Activated naive CD4-positive, alpha-beta T cell treated with anti-CD3 and anti-CD28 coated beads, Interleukin-2, amount 50 U/mL, for 72 hours (primary cell): ENCODE measurements at regions not wholly inside any gene's neighbourhood (a gene's known extent, or its start where the extent isn't known, plus 50 kb on each side); places are given as distances from the start of the nearest gene placed in this dataset.

ENCODE experiments used
- ATAC-seq, 2 donors: fragments of 150-1000 bp; cut with Tn5 transposase; 2 replicates each; pipeline ENCODE4 v1.10.0; 2021; ENCODE audit warnings: mild to moderate bottlenecking in 2 of 2, moderate library complexity in 2 of 2
- DNase-seq, 2 donors: peaks; one replicate each; pipeline ENCODE4 v3.0.0; 2021 to 2022; ENCODE audit warnings: low spot score in 2 of 2
- H3K27ac Mint-ChIP-seq, 2 donors: one replicate each; pipeline ENCODE4 v1.8.0; 2022; ENCODE audit warnings: mild to moderate bottlenecking in 2 of 2, mixed read lengths in 2 of 2
- H3K36me3 Mint-ChIP-seq, 2 donors: one replicate each; pipeline ENCODE4 v1.8.0; 2022; ENCODE audit warnings: mixed read lengths in 2 of 2
- H3K9me3 Mint-ChIP-seq, 2 donors: one replicate each; pipeline ENCODE4 v1.8.0; 2022; ENCODE audit warnings: mixed read lengths in 2 of 2

DNA sequence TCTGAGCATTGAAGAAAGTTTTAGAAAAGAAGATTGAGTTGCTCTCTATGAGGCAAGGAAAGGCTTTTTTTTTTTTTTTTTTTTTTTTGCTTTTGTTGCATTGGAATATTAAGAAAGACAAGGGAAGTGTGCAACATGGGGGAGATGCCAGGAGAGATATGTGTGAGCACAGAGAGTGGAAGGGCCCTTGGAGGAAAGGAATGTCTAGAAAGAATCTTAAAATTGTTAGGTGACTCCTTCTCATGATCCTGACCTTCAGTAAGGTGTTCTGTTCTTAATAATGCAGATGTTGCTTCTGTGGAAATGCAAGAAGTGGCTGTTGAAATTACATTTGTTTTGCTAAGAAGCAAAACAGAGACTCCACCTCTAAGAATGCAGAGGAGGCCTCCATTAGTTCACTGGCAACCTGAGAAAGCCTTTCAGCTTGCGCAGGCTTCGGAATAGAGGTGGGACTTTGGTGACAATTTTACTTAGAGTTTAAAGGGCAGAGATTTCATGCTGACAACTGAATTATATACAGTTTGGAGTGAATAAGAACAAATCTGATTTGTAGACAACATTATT is 118.0 kb upstream of the ASCC3 start:
- ATAC-seq = no peak
- Mint-ChIP-seq H3K36me3 (no peaks in the 10 kb centered on the region), H3K9me3 (no peaks in the 10 kb centered on the region), H3K27ac (no peak overlapping the region)
- DNase-seq = no peak

DNA sequence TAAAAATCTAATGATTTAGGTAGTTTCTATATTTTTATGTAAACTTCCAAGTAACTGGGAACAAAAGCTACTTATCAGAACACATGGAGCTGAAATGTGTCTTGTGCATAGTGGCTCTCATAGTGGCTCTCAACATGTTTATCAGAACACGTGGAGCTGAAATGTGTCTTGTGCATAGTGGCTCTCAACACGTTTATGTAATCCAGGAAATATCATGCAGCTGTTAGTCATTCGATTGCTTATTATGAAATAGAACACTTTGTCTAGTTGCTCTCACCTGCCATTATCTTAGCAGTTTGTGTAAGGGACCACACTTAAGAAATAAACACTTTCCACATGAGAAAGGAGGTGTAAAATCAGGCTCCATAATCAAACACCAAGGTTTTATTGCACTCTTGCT is 119.2 kb upstream of the ASCC3 start:
- ATAC-seq (no peak), DNase-seq (no peak)
- Mint-ChIP-seq H3K9me3 (no peaks in the 10 kb centered on the region), H3K36me3 (no peaks in the 10 kb centered on the region), H3K27ac (no peak overlapping the region)

DNA sequence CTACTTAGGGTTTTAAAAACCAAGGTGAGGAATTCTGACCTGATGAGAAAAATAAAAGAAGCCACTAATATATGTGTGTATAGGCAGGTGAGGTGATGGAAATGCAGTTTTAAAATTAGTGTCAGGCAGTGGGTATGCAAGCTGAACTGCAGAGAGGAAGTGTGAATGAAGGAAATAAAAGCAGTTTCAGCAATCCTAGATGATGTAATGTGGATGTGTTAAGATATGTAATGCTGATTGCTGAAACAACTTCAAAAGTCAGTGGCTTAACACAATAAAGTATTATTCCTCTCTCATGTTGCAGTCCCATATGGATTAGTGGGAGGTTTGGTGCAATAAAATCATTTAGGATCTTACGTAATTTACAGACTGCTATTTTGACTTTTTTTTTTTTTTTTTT is 119.9 kb upstream of the ASCC3 start:
- H3K27ac Mint-ChIP-seq = no peak overlapping the region
- DNase-seq (no peak), ATAC-seq (no peak)
- H3K36me3 Mint-ChIP-seq = no peaks in the 10 kb centered on the region
- no peaks in the 10 kb centered on the region for H3K9me3 Mint-ChIP-seq

DNA sequence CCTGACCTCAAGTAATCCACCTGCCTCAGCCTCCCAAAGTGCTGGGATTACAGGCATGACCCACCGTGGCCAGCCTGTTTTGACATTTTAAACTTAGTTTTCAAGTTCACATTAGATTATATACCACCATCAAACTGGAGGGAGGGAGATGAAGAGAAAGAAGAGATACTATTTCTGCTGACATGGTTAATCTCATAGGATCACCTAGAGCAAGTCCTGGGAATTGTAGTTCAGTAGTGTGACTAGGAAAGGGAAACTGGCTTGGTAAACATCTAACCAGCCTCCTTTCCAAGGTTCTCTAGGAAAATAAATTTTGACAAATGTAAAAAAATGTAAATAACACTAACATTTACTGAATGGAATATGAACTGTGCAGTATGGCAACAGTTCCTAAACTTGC is 120.5 kb upstream of the ASCC3 start:
- DNase-seq = no peak
- no peak for ATAC-seq

DNA sequence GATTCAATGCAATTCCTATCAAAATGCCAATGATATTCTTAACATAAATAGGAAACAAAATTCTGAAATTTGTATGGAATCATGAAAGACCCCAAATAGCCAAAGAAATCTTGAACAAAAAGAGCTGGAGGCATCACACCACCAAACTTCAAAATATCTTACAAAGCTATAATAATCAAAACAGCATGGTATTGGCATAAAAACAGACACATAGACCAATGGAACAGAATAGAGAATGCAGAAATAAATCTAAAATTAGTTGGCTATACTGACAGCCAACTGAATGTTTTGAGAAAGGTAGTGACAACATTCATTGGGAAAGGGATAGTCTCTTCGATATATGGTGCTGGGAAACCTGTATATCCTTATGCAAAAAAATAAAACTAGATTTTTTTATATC is 121.9 kb upstream of the ASCC3 start:
- no peak for ATAC-seq

More for the DNA sequence above, 120.5 kb upstream of the ASCC3 start:
- no peak overlapping the region for H3K27ac Mint-ChIP-seq
- H3K36me3 Mint-ChIP-seq = no peaks in the 10 kb centered on the region
- no peaks in the 10 kb centered on the region for H3K9me3 Mint-ChIP-seq

DNA sequence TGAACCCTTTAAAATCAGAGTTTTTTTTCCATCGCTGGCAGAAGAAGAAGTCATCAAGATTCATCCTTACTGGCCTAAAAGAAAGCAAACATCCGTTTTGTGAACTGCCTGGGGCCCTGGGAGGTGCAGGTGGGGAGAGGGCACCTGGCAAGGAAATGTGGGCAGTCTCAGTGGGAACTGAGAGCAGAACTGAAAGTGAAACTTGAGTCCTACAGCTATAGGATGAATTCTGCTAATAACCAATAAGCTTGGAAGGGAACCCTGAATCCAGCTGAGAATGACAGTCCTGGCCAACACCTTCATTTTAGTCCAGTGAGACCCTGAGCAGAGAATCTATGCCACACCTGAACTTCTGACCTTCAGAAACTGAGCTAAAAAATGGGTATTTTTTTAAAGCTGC is 130.1 kb upstream of the ASCC3 start:
- no peaks in the 10 kb centered on the region for H3K9me3 Mint-ChIP-seq
- no peaks in the 10 kb centered on the region for H3K36me3 Mint-ChIP-seq
- H3K27ac Mint-ChIP-seq = peak overlapping the region; percentile 30 to 66
- peak in 1 of 2 donors; percentile 54 for ATAC-seq
- DNase-seq = no peak

More for the DNA sequence above, 121.9 kb upstream of the ASCC3 start:
- Mint-ChIP-seq H3K27ac (no peak overlapping the region), H3K9me3 (no peaks in the 10 kb centered on the region), H3K36me3 (no peaks in the 10 kb centered on the region)
- no peak for DNase-seq

DNA sequence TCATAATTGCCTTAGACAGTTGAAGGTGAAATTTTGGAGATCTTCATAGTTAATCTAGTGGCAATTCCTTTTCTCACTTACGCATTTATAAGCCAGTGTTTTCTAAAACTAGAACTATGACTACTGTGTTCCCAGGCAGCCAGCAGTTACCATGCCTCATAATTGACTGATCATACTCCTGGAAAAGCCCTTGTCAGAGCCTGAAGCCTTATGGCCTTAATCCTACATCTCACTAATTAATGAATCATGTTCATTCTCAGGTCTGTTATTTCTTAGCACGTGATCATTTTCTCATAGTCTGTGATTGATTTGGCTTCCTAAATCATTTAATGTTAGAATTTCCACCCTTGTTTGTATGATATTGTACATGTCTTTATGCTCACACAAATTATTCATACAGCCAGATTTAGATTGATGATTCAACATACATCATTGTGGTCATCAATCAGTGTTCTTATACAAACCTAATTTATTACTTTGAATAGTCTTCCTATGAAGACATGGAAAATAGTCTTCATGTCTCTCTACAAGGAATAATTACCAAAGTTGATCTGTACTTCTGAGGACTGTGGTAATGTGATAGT is 132.6 kb upstream of the ASCC3 start:
- no peaks in the 10 kb centered on the region for H3K36me3 Mint-ChIP-seq
- no peak for ATAC-seq

DNA sequence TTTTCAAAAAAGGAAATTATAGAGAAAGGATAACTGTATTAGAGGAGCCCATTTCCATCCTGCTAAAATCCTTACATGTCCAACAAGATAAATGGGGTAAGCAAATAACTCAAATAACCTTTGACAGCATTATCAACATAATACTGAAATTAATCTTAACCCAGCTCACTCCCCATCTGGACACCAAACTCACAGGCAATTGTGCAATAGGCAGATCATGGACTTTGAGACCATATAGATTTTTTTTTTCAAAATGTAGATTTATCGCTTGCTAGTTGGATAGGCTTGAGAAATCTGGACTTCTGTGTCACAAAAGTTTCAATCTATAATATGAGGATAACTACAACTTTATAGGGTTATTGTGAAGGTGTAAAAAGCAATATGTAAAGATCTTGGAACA is 134.4 kb upstream of the ASCC3 start:
- Mint-ChIP-seq H3K36me3 (no peaks in the 10 kb centered on the region), H3K9me3 (no peaks in the 10 kb centered on the region), H3K27ac (no peak overlapping the region)

More for the DNA sequence above, 132.6 kb upstream of the ASCC3 start:
- Mint-ChIP-seq H3K27ac (no peak overlapping the region), H3K9me3 (no peaks in the 10 kb centered on the region)
- DNase-seq = no peak

DNA sequence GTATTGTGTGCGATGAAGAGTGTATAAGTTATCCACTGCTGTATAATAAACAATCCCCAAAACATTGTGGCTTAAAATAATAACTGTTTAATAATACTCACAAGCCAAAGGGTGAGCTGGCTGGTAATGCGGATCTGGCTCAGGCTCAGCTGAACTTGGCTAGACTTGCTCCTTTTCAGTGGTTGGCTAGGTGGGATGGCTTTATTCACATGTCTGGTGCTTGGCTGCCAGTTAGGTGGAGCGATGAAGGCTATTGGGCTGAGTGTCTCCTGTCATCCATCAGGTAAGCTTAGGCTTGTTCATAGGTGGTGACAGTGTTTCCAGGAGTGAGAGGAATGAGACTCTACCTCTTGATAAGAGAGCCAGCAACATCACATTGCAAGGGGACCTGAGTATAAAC is 135.0 kb upstream of the ASCC3 start:
- DNase-seq (no peak), ATAC-seq (no peak)
- Mint-ChIP-seq H3K36me3 (no peaks in the 10 kb centered on the region), H3K9me3 (no peaks in the 10 kb centered on the region), H3K27ac (no peak overlapping the region)

More for the DNA sequence above, 134.4 kb upstream of the ASCC3 start:
- DNase-seq = no peak
- no peak for ATAC-seq

DNA sequence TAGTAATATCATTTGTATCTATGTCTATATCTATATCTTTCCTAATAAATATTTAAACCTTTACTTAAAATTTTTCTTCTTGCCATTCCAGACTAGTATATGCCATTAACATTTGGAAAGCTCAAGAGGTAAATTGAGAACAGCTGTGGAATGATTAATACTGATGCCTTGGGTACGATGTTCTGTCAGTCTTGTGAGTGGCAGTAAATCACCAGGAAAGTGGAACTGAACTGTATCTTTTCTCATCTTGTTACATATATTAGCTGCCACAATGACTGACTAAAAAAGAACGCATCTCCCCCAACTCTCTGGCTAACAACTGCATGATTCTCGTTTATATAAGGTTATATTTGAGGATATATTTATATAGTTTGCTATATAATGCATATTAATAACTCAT is 137.0 kb upstream of the ASCC3 start:
- Mint-ChIP-seq H3K9me3 (no peaks in the 10 kb centered on the region), H3K36me3 (no peaks in the 10 kb centered on the region), H3K27ac (no peak overlapping the region)
- DNase-seq = no peak
- ATAC-seq = no peak

DNA sequence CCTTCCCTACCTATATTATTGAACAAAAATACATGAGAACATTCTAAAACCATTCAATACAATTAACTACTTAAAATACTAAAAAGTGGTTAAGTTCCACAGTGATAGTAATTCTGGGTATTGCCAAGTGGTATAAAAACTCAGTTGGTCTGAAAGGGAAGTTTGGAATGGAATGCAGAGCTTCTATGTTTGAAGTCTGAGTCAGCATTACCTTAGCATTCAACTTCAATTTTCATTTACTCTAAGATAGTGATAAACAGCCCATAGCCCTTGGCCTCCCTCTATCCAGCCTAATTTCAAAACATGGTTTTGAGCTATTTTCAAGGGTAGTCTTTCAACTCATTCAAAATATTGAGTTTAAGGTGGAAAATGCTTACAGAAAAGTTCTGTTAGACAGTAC is 140.4 kb upstream of the ASCC3 start:
- Mint-ChIP-seq H3K27ac (no peak overlapping the region), H3K36me3 (no peaks in the 10 kb centered on the region), H3K9me3 (no peaks in the 10 kb centered on the region)
- ATAC-seq (no peak), DNase-seq (no peak)

DNA sequence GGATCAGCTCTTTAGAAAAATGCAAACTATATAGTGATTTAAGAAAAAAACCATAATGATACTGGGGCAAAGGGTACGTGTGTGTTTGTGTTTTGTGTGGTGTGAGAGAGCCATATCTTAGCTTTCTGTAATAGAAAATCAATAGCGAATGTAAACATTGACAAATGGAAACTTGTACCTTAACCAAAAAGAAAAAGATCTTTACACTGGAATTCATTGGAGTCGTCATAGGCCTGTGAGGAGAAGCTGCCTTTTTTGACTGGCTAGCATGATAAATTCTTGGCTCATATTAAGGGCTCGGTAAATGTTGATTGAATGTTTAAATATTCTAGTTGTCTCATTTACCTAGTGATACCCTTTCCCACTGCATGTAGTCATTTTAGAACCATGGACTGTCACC is 161.8 kb upstream of the ASCC3 start:
- Mint-ChIP-seq H3K36me3 (no peaks in the 10 kb centered on the region), H3K27ac (no peak overlapping the region), H3K9me3 (peaks cover 6 to 16% of the 10 kb centered on the region in 2 donors)
- DNase-seq (no peak), ATAC-seq (no peak)

DNA sequence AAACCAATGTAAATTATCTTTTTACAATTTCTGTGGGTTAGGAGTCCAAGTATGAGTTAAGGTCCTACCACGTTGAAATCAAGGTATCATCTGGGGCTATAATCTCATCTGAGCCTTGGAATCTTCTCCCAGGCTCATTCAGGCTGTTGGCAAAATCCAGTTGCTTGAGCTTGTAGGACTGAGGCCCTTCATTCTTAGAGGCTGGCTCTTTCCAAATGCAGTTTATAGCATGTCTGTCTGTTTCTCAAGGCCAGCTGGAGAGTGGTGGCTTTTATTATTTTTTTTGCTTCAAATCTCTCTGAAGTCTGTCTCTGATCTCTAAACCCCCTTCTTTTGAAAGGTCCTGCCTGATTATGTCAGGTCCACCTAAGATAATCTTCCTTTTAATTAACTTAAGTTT is 177.2 kb upstream of the ASCC3 start:
- Mint-ChIP-seq H3K27ac (no peak overlapping the region), H3K36me3 (peaks cover 0 to 6% of the 10 kb centered on the region in 2 donors), H3K9me3 (peaks cover 4 to 7% of the 10 kb centered on the region in 2 donors)
- DNase-seq (no peak), ATAC-seq (no peak)

DNA sequence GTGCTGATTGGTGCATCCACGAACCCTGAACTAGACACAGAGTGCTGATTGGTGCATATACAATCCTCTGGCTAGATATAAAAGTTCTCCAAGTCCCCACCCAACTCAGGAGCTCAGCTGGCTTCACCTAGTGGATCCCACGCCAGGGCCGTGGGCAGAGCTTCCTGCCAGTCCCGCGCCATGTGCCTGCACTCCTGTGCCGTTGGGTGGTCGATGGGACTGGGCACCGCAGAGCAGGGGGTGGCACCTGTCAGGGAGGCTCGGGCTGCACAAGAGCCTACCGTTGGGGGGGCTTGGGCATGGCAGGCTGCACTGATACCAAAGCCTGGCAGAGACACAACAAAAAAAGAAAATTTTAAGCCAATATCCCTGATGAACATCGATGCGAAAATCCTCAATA is 185.4 kb upstream of the ASCC3 start:
- ATAC-seq (no peak), DNase-seq (no peak)
- H3K9me3 Mint-ChIP-seq = peaks cover 15 to 29% of the 10 kb centered on the region in 2 donors
- no peak overlapping the region for H3K27ac Mint-ChIP-seq
- H3K36me3 Mint-ChIP-seq = peaks cover 5 to 10% of the 10 kb centered on the region in 2 donors

DNA sequence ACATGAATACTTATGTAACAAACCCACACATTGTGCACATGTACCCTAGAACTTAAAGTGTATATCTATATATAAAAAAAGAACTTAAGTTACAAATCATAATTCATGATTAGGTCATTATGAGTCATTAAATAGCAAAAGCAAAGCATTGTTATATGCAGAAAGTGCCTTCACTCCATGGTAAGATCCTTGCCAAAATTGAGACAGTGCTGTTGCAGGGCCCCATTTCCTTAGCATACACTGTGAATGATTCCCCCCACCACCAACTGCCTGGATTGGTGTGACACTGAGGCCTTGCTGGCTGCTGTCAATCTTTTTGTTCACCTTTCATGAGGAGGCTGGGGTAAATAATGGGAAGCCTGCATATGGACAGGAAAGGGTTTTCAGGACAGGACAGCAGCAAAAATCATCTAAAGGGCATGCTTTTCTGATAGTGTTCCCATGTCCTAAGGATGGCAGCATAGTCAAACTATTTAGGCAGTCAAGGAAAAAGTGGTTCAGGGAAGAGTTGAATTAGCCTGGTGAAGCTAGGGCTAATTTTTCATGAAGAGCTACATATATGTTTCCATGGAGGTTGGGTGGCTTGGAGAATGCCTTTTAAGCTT is 188.2 kb upstream of the ASCC3 start:
- Mint-ChIP-seq H3K27ac (no peak overlapping the region), H3K36me3 (peaks cover 5 to 10% of the 10 kb centered on the region in 2 donors), H3K9me3 (peaks cover 10 to 24% of the 10 kb centered on the region in 2 donors)
- DNase-seq (no peak), ATAC-seq (no peak)

DNA sequence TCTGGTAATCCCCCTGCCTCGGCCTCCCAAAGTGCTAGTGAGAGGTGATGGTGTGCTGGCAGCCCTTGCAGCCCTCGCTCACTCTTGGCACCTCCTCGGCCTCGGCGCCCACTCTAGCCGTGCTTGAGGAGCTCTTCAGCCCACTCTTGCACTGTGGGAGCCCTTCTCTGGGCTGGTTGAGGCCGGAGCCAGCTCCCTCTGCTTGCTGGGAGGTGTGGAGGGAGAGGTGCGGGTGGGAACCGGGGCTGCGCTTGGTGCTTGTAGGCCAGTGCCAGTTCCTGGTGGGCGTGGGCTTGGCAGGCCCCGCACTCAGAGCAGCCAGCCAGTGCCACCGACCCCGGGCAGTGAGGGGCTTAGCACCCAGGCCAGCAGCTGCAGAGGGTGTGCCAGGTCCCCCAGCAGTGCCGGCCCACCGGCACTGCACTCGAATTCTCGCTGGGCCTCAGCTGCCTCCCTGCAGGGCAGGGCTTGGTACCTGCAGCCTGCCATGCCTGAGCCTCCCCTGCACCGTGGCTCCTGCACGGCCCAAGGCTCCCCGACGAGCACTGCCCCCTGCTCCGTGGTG is 189.0 kb upstream of the ASCC3 start:
- H3K27ac Mint-ChIP-seq = no peak overlapping the region
- ATAC-seq (no peak), DNase-seq (no peak)
- H3K36me3 Mint-ChIP-seq = peaks cover 4 to 5% of the 10 kb centered on the region in 2 donors
- H3K9me3 Mint-ChIP-seq = peaks cover 4 to 17% of the 10 kb centered on the region in 2 donors

DNA sequence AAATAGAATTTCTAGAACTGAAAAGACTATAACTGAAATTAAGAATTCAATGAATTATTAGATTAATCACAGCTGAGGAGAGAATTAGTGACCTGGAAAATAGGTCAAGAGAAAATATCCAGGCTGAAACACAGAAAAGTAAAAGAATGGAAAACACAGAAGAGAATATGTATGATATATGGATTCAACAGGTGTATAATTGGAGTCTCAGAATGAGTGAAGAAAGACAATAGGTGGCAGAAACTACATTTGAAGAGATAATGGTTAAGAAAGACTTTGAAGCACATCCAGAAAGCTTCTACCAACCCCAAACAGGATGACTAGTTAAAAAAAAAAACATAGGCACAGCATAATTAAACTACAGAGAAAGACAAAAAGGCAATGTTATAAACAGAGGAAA is 196.2 kb upstream of the ASCC3 start:
- no peak for DNase-seq
- no peak overlapping the region for H3K27ac Mint-ChIP-seq
- no peak for ATAC-seq
- peaks cover 0 to 7% of the 10 kb centered on the region in 2 donors for H3K9me3 Mint-ChIP-seq
- no peaks in the 10 kb centered on the region for H3K36me3 Mint-ChIP-seq
